Retinal pigment epithelial cell (primary cell): ENCODE measurements at regions not wholly inside any gene's neighbourhood (a gene's known extent, or its start where the extent isn't known, plus 50 kb on each side); places are given as distances from the start of the nearest gene placed in this dataset.
"Not testable (repeated sequence)": the region's sequence is repeated elsewhere in the genome, so short reads cannot be mapped to it uniquely, and the experiment has no call there.

Experiments
- DNase-seq: peaks from one replicate; pipeline ENCODE4 v3.0.0-alpha.2; 2010; ENCODE audit warnings: low read depth
- H3K4me3 ChIP-seq: 2 replicates; pipeline ENCODE4 v1.5.1; 2011; ENCODE audit warnings: mild to moderate bottlenecking, low read length, control low read depth, moderate library complexity
- CTCF ChIP-seq: conservative IDR thresholded peaks from 2 replicates; pipeline ENCODE4 v1.5.1; 2011; ENCODE audit warnings: low read depth, low read length, control low read depth, inconsistent platforms

GRCh38 chr12:58009405-58010195, 68.2 kb downstream of the ATP23 start:
- H3K4me3 ChIP-seq, result no peak overlapping the region
- TF ChIP-seq CTCF, result no peak
- DNase-seq, result no peak

GRCh38 chr12:58011676-58012075, 70.3 kb downstream of the ATP23 start:
- H3K4me3 ChIP-seq, result no peak overlapping the region
- DNase-seq, result no peak
- TF ChIP-seq CTCF, result no peak

GRCh38 chr12:58022379-58023020, 81.1 kb downstream of the ATP23 start:
- not testable (repeated sequence) for H3K4me3 ChIP-seq, DNase-seq

GRCh38 chr12:58025431-58025830, 84.1 kb downstream of the ATP23 start:
- no peak for DNase-seq
- TF ChIP-seq CTCF, result no peak
- H3K4me3 ChIP-seq, result no peak overlapping the region

GRCh38 chr12:58026426-58026825, 85.1 kb downstream of the ATP23 start:
- DNase-seq, result no peak
- no peak for TF ChIP-seq CTCF
- H3K4me3 ChIP-seq, result no peak overlapping the region

DNA sequence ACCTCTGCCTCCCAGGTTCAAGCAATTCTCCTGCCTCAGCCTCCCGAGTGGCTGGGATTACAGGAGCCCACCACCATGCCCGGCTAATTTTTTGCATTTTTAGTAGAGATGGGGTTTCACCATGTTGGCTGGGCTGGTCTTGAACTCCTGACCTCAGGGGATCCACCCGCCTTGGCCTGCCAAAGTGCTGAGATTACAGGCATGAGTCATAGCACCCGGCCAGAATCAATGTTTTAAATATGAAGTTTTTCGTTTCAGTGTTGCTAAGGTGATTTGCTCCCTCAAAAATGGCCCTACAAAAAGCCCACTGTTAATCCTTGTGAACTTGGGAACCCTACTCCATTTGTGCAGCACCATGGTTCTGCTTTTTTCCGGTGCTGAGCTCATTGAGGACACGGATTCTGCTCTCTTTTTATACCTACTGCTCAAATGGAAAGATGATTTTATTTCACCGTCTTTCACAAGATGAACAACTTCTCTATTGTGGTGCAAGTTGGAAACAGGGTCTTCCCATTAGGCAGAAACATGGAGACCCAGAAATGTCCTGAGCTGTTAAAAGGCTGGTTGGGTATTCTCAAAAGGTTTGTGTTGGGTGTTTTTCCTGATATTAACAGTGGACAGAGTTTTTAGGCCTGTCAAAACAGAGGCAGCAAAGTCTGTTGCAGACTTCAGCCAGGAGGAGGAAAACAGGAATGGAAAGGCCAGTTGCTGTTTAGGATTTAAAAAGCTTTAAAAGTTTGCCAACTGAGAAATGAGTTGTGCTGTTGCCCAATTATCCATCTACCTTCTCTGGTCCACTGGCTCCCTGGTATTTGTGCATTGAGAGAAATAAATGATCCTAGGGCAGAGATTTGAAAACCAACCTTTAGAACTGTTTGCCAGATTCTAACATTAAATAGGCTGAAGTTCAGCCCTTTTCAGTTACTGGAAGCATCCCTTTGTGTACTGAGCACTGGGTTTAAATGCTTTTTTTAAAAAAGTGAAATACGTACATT, 85.8 kb downstream of the ATP23 start:
- no peak for DNase-seq
- no peak overlapping the region for H3K4me3 ChIP-seq
- no peak for TF ChIP-seq CTCF

GRCh38 chr12:58028294-58028693, 86.9 kb downstream of the ATP23 start:
- no peak overlapping the region for H3K4me3 ChIP-seq
- TF ChIP-seq CTCF, result no peak
- DNase-seq, result no peak
